HepG2 (cell line): ENCODE measurements at regions not wholly inside any gene's neighbourhood (a gene's known extent, or its start where the extent isn't known, plus 50 kb on each side); places are given as distances from the start of the nearest gene placed in this dataset.

ENCODE experiments used
- ATF6 ChIP-seq: sonication (generic); formaldehyde crosslinking; conservative IDR thresholded peaks from 2 replicates; pipeline ENCODE4 v1.4.0; 2020; ENCODE audit warnings: missing genetic modification reagents
- CENPBD1 ChIP-seq: sonication (generic); formaldehyde crosslinking; IDR thresholded peaks from 2 replicates; pipeline ENCODE4 v1.8.0; 2022; ENCODE audit warnings: missing genetic modification reagents, low read depth, mild to moderate bottlenecking, borderline replicate concordance
- FOXJ3 ChIP-seq: sonication (generic); formaldehyde crosslinking; IDR thresholded peaks from 2 replicates; pipeline ENCODE4 v1.4.0; 2020; ENCODE audit warnings: missing genetic modification reagents, mild to moderate bottlenecking, borderline replicate concordance
- HIVEP1 ChIP-seq: sonication (generic); formaldehyde crosslinking; IDR thresholded peaks from 2 replicates; pipeline ENCODE4 v1.4.0; 2020; ENCODE audit warnings: mild to moderate bottlenecking, missing genetic modification reagents
- HNRNPL ChIP-seq: fragments of 200-400 bp; formaldehyde crosslinking; IDR thresholded peaks from 2 replicates; pipeline ENCODE4 v1.6.1; 2017; ENCODE audit warnings: mild to moderate bottlenecking, low read depth, low read length
- MAZ ChIP-seq, 2 experiments: sonication (generic) in 1 of 2; formaldehyde crosslinking in 1 of 2; IDR thresholded peaks; 2 replicates each; pipeline versions ENCODE4 v1.5.0 to v1.6.1; 2012 to 2020; ENCODE audit warnings: low read depth in 2 of 2, mild to moderate bottlenecking in 2 of 2, borderline replicate concordance in 1 of 2, improper control_type of control experiment in 1 of 2, low read length in 1 of 2, missing genetic modification reagents in 1 of 2, moderate library complexity in 1 of 2
- POLR2AphosphoS5 ChIP-seq: IDR thresholded peaks from 2 replicates; pipeline ENCODE4 v1.6.1; 2012; ENCODE audit warnings: low read depth, low read length
- SIN3A ChIP-seq: IDR thresholded peaks from 2 replicates; pipeline ENCODE4 v1.6.1; 2011; ENCODE audit warnings: low read depth, mild to moderate bottlenecking, control low read depth, low read length, borderline replicate concordance
- ZNF766 ChIP-seq: sonication (generic); formaldehyde crosslinking; IDR thresholded peaks from 2 replicates; pipeline ENCODE4 v1.5.0; 2020; ENCODE audit warnings: missing genetic modification reagents, borderline replicate concordance
- TF ChIP-seq, protein P1 (sequence below): sonication (generic); formaldehyde crosslinking; IDR thresholded peaks from 2 replicates; pipeline ENCODE4 v1.5.0; 2020; ENCODE audit warnings: mild to moderate bottlenecking, missing genetic modification reagents, moderate library complexity

GRCh38 chr10:109183366-109183765, 739.9 kb downstream of the XPNPEP1 start:
- TF ChIP-seq, protein P1, sequence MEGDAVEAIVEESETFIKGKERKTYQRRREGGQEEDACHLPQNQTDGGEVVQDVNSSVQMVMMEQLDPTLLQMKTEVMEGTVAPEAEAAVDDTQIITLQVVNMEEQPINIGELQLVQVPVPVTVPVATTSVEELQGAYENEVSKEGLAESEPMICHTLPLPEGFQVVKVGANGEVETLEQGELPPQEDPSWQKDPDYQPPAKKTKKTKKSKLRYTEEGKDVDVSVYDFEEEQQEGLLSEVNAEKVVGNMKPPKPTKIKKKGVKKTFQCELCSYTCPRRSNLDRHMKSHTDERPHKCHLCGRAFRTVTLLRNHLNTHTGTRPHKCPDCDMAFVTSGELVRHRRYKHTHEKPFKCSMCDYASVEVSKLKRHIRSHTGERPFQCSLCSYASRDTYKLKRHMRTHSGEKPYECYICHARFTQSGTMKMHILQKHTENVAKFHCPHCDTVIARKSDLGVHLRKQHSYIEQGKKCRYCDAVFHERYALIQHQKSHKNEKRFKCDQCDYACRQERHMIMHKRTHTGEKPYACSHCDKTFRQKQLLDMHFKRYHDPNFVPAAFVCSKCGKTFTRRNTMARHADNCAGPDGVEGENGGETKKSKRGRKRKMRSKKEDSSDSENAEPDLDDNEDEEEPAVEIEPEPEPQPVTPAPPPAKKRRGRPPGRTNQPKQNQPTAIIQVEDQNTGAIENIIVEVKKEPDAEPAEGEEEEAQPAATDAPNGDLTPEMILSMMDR (CRISPR knock-in tag), result no peak
- TF ChIP-seq SIN3A (no peak), CENPBD1 (no peak), HNRNPL (no peak), FOXJ3 (CRISPR knock-in tag) (no peak), ZNF766 (CRISPR knock-in tag) (no peak), MAZ (IDR thresholded peaks at IDR 0.05; ENCODE audit: borderline replicate concordance, low read depth, low read length) (no peak), MAZ (CRISPR knock-in tag; IDR thresholded peaks at IDR 0.05; ENCODE audit: low read depth) (no peak), HIVEP1 (CRISPR knock-in tag) (no peak), ATF6 (CRISPR knock-in tag) (no peak), POLR2AphosphoS5 (no peak)
